ENCODE measurements at regions not wholly inside any gene's neighbourhood (a gene's known extent, or its start where the extent isn't known, plus 50 kb on each side); places are given as distances from the start of the nearest gene placed in this dataset.
"Not testable (repeated sequence)": the region's sequence is repeated elsewhere in the genome, so short reads cannot be mapped to it uniquely, and the experiment has no call there.

DNA sequence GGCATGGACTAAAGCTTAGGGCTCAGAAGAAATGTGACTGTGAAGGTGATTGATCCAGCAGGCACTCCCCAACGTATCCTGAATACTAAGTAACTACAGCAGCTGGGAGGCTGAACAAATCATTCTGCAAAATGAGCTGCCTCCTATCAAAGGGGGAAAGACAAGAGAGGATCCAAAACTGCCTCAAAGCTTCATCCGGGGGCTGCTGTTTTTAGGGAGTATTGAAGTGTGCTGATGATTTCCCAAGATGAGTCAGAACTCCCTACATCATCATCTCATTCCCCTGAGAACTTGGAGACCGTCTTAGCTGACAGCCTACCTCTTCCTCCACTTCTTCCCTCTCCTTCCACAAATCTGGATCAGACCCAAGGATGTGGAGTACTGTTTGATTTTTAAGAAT, 108.4 kb upstream of the GRAMD1B start:
- no peak for FAIRE-seq
- TF ChIP-seq, protein P1, sequence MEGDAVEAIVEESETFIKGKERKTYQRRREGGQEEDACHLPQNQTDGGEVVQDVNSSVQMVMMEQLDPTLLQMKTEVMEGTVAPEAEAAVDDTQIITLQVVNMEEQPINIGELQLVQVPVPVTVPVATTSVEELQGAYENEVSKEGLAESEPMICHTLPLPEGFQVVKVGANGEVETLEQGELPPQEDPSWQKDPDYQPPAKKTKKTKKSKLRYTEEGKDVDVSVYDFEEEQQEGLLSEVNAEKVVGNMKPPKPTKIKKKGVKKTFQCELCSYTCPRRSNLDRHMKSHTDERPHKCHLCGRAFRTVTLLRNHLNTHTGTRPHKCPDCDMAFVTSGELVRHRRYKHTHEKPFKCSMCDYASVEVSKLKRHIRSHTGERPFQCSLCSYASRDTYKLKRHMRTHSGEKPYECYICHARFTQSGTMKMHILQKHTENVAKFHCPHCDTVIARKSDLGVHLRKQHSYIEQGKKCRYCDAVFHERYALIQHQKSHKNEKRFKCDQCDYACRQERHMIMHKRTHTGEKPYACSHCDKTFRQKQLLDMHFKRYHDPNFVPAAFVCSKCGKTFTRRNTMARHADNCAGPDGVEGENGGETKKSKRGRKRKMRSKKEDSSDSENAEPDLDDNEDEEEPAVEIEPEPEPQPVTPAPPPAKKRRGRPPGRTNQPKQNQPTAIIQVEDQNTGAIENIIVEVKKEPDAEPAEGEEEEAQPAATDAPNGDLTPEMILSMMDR (IDR thresholded peaks at IDR 0.05; ENCODE audit: borderline replicate concordance, extremely low read depth, insufficient read depth): no peak

DNA sequence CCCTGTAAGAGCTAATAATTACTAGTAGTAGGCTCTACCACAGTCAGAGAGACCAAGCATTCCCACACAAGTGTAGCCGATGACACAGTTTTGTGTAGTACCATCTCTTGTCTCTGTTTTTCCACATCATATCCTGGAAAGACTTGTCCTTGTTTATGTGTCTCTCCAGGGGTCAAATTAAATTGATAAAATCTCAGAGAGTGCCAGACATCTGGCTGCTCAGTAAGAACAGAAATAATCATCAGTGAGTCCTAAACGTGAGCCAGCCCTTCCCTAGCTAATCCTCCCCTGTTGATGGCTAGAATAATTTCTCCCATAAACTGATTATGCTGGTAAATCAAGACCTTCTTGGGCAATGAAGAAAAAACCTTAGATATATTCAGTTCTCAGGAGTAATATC, 111.4 kb upstream of the GRAMD1B start:
- no peak for FAIRE-seq
- Histone ChIP-seq H3K9ac (ENCODE audit: low read length in 3 of 3) (no peak overlapping the region), H3K27ac (ENCODE audit: low read depth in 2 of 2, low read length in 2 of 2) (no peak overlapping the region), H3K9me3 (ENCODE audit: control insufficient read depth in 2 of 3, insufficient read depth in 1 of 3, low read length in 3 of 3) (no peaks in the 10 kb centered on the region), H3K36me3 (ENCODE audit: control insufficient read depth in 2 of 3, insufficient read depth in 3 of 3, low read length in 3 of 3) (no peaks in the 10 kb centered on the region), H3K4me1 (ENCODE audit: control insufficient read depth in 2 of 3, insufficient read depth in 2 of 3, low read depth in 1 of 3, low read length in 3 of 3) (no peaks in the 10 kb centered on the region), H3K27me3 (ENCODE audit: control insufficient read depth, insufficient read depth, low read length) (no peaks in the 10 kb centered on the region), H3K4me3 (ENCODE audit: low read length in 3 of 3) (no peak overlapping the region)
- intact Hi-C loops (cut with DNase I): no loop called here
- DNase-seq: no peak
- TF ChIP-seq, protein P1 (IDR thresholded peaks at IDR 0.05; ENCODE audit: borderline replicate concordance, extremely low read depth, insufficient read depth): no peak

More for the DNA sequence above, 108.4 kb upstream of the GRAMD1B start:
- H3K36me3 ChIP-seq (ENCODE audit: control insufficient read depth in 2 of 3, insufficient read depth in 3 of 3, low read length in 3 of 3): no peaks in the 10 kb centered on the region
- H3K9ac ChIP-seq (ENCODE audit: low read length in 3 of 3): no peak overlapping the region
- intact Hi-C loops (cut with DNase I): no loop called here
- H3K27ac ChIP-seq (ENCODE audit: low read depth in 2 of 2, low read length in 2 of 2): no peak overlapping the region
- H3K4me3 ChIP-seq (ENCODE audit: low read length in 3 of 3): no peak overlapping the region
- no peaks in the 10 kb centered on the region for H3K9me3 ChIP-seq (ENCODE audit: control insufficient read depth in 2 of 3, insufficient read depth in 1 of 3, low read length in 3 of 3)
- H3K27me3 ChIP-seq (ENCODE audit: control insufficient read depth, insufficient read depth, low read length): no peaks in the 10 kb centered on the region
- no peak for DNase-seq
- no peaks in the 10 kb centered on the region for H3K4me1 ChIP-seq (ENCODE audit: control insufficient read depth in 2 of 3, insufficient read depth in 2 of 3, low read depth in 1 of 3, low read length in 3 of 3)

DNA sequence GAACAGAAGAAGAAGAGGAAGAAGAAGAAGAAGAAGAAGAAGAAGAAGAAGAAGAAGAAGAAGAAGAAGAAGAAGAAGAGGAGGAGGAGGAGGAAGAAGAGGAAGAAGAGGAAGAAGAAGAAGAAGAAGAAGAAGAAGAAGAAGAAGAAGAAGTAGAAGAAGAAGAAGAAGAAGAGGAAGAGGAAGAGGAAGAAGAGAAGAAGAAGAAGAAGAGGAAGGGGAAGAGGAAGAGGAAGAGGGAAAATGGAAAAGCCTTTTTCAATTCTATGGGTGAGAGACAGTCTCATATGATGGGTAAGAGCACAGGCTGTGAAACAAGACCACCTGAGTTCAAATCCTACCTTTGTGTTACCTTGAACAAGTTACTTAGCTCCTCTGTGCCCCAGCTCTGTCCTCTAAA, 111.9 kb upstream of the GRAMD1B start:
- H3K4me3 ChIP-seq (ENCODE audit: low read length in 3 of 3); intact Hi-C loops (cut with DNase I); FAIRE-seq: not testable (repeated sequence)

DNA sequence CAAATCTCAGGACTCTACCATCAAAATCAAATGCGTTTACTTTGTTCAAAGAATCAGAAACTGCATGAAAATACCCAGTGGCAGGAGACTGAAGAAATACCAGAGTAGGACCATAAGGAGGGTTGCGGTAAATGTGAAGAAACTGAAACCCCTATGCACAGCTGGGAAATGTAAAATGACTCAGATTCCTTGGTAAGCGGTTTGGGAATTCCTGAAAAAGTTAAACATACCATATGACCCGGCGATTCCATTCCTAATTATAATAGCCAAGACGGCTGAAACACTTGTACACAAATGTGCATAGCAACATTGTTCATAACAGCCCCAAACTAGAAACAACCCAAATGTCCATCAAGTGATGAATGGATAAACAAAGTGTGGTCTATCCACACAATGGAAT, 114.1 kb upstream of the GRAMD1B start:
- H3K9me3 ChIP-seq (ENCODE audit: control insufficient read depth in 2 of 3, insufficient read depth in 1 of 3, low read length in 3 of 3): no peaks in the 10 kb centered on the region
- TF ChIP-seq, protein P1 (IDR thresholded peaks at IDR 0.05; ENCODE audit: borderline replicate concordance, extremely low read depth, insufficient read depth): no peak
- H3K4me3 ChIP-seq (ENCODE audit: low read length in 3 of 3): no peak overlapping the region
- FAIRE-seq (no peak), DNase-seq (no peak)
- no peaks in the 10 kb centered on the region for H3K36me3 ChIP-seq (ENCODE audit: control insufficient read depth in 2 of 3, insufficient read depth in 3 of 3, low read length in 3 of 3)
- no peaks in the 10 kb centered on the region for H3K27me3 ChIP-seq (ENCODE audit: control insufficient read depth, insufficient read depth, low read length)
- no peak overlapping the region for H3K27ac ChIP-seq (ENCODE audit: low read depth in 2 of 2, low read length in 2 of 2)
- no peak overlapping the region for H3K9ac ChIP-seq (ENCODE audit: low read length in 3 of 3)
- H3K4me1 ChIP-seq (ENCODE audit: control insufficient read depth in 2 of 3, insufficient read depth in 2 of 3, low read depth in 1 of 3, low read length in 3 of 3): no peaks in the 10 kb centered on the region
- intact Hi-C loops (cut with DNase I): no loop called here

More for the DNA sequence above, 111.9 kb upstream of the GRAMD1B start:
- not testable (repeated sequence) for H3K9me3 ChIP-seq (ENCODE audit: control insufficient read depth in 2 of 3, insufficient read depth in 1 of 3, low read length in 3 of 3); H3K36me3 ChIP-seq (ENCODE audit: control insufficient read depth in 2 of 3, insufficient read depth in 3 of 3, low read length in 3 of 3); H3K27me3 ChIP-seq (ENCODE audit: control insufficient read depth, insufficient read depth, low read length); H3K4me1 ChIP-seq (ENCODE audit: control insufficient read depth in 2 of 3, insufficient read depth in 2 of 3, low read depth in 1 of 3, low read length in 3 of 3); H3K27ac ChIP-seq (ENCODE audit: low read depth in 2 of 2, low read length in 2 of 2); DNase-seq; H3K9ac ChIP-seq (ENCODE audit: low read length in 3 of 3)
